Activated CD8-positive, alpha-beta memory T cell treated with anti-CD3 and anti-CD28 coated beads for 36 hours (primary cell): ENCODE measurements at regions not wholly inside any gene's neighbourhood (a gene's known extent, or its start where the extent isn't known, plus 50 kb on each side); places are given as distances from the start of the nearest gene placed in this dataset.

Experiments
- CTCF ChIA-PET: fragments of 350-600 bp; sonication (Branson Sonifier 250); formaldehyde crosslinking; loops from one replicate; lab custom pipeline; 2021; ENCODE audit warnings: antibody characterized with exemption; lab: Charles Lee
- POLR2A ChIA-PET: fragments of 350-600 bp; sonication (Branson Sonifier 250); formaldehyde crosslinking; loops from one replicate; lab custom pipeline; 2021; ENCODE audit warnings: antibody characterized with exemption; lab: Charles Lee

DNA sequence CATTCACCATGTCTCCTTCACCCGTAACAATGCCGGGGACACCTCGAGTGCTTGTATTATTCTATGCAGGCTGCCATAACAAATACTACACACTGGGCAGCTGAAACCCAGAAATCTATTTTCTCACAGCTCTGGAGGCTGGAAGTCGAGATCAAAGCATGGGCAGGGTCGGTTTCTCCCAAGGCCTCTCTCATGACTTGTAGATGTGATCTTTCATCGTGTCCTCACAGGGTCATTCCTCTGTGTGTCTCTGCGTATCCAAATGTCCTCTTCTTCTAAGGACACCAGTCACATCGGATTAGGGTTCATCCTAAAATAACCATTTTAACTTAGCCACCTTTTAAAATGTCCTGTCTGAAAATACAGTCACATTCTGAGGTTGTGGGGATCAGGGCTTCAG is 303.5 kb downstream of the KLF6 start:
- ChIA-PET CTCF (no interaction called here), POLR2A (no interaction called here)

DNA sequence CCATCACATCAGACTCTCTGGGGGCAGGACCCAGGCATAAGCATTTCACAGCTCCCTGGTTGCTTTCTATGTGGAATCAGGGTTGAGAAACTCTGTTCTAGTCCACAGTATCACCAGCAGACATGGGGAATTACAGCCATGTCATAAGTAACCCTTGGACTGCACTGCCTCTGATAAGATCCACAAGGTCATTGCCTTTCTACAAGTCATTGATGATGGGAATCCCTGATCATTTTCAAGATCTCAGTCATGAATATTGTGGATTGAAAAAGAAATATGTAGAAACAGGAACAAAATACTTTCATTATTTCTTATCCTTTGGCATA is 304.1 kb downstream of the KLF6 start:
- CTCF ChIA-PET, result no interaction called here
- POLR2A ChIA-PET, result no interaction called here

GRCh38 chr10:3480281-3480989 is 304.6 kb downstream of the KLF6 start:
- CTCF ChIA-PET, result no interaction called here
- POLR2A ChIA-PET, result interaction anchor here (0.6 kb wide), 1 partner anchor 371 kb away, joined by 4 read pairs; no protein-coding TSS in a partner anchor

DNA sequence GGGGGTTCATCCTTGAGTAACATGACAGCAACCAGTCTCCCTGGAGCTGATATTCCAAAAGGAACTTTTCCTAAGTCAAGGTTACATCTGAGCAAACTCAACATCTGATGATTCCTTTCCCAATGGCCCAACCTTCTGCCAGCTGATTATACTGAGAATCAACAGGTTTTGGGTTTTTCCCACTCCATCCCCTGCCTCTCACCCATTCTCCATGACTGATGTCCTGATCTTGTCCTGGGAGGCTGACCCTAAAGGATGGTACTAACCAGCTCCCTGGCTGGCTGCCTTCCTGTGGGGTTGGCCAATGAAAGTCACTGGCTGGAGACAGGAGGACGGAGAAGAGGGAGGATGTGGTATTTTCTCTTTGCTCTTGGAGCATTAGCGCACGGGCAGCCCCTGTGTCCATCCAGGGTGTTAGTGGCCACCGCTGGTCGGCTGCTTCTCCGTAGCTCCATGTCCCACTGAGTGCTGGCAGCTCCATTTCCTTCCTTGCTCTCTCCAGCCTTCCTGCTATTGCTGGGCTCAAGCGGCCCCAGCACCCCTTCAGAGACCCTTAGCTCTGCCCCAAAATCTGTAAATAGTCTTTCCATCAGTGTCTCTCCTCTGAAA is 306.2 kb upstream of the PITRM1 start:
- CTCF ChIA-PET, result no interaction called here
- POLR2A ChIA-PET, result no interaction called here

DNA sequence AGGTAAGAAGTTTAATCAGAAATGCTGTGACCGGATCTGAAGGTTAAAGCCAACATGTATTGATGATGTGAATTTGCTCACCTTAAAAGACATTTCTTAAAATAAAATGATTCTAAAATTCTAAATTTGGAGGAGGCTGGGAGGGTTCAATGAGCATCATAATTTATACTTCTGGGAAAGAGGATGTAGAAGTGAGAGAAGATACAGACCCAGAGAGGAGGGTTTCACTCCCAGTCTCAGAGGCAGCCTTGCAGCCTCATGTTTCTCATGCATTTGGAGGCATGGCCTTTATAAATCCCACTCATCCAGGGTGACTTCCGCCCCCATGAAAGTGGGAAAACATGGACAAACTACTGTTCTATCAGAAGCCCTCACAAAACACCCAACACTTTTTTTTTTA is 305.6 kb upstream of the PITRM1 start:
- ChIA-PET POLR2A (no interaction called here), CTCF (no interaction called here)

- POLR2A ChIA-PET, result no interaction called here
- CTCF ChIA-PET, result no interaction called here
Observed at GRCh38 chr10:3477683-3478082, 305.1 kb upstream of the PITRM1 start.

GRCh38 chr10:3476640-3477448 is 304.3 kb upstream of the PITRM1 start:
- ChIA-PET CTCF (no interaction called here), POLR2A (no interaction called here)

DNA sequence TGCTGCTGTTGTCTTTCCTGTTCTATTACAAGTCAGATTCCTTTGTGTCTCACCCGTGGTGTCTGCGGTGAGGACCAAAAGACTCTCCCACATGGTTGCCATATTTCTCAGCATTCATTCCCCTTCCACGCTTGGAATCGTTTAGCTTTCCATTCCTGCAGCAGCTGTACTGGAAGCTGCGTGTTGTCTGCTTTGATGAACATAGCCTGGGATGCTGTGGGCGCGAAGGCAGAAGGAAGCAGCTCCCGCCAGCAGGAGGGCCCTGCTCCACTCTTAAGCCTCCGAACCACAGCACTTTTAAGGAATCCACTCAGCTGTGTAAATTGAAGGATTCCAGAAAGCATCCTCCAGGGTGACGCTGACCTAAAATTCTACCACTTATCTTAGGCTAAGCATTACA is 303.6 kb upstream of the PITRM1 start:
- ChIA-PET CTCF (no interaction called here), POLR2A (no interaction called here)

DNA sequence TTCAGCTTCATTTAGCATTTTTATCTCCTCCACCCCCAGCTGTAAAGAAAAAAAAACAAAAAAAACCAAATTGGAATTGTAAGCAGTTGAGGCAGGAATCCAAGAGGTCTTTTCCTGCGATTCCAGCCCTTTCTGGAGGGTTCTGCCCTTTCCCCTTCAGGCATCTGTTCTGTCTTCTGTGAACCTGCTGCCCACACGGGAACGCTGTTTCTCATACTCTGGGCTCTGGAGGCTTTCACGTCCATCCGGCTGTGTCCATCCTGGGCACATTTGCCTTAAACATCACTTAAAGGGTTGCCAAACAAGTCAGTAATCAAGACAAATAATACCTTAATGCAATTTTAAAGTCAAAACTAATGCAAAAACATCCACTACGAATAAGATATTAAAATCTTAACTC is 302.8 kb upstream of the PITRM1 start:
- POLR2A ChIA-PET, result no interaction called here

GRCh38 chr10:3474266-3474665 is 301.7 kb upstream of the PITRM1 start:
- CTCF ChIA-PET, result interaction anchor here (0.5 kb wide), 1 partner anchor 178 kb away, joined by 4 read pairs; no protein-coding TSS in a partner anchor
- POLR2A ChIA-PET, result no interaction called here

More for the DNA sequence above, 302.8 kb upstream of the PITRM1 start:
- CTCF ChIA-PET, result no interaction called here

GRCh38 chr10:3473271-3473670 is 300.7 kb upstream of the PITRM1 start:
- POLR2A ChIA-PET, result no interaction called here

GRCh38 chr10:3472287-3473051 is 299.9 kb upstream of the PITRM1 start:
- ChIA-PET CTCF (no interaction called here), POLR2A (no interaction called here)

More at GRCh38 chr10:3473271-3473670, 300.7 kb upstream of the PITRM1 start:
- CTCF ChIA-PET, result interaction anchor here (0.6 kb wide), 1 partner anchor 131 kb away, joined by 3 read pairs; no protein-coding TSS in a partner anchor

GRCh38 chr10:3471927-3472286 is 299.3 kb upstream of the PITRM1 start:
- CTCF ChIA-PET, result no interaction called here

DNA sequence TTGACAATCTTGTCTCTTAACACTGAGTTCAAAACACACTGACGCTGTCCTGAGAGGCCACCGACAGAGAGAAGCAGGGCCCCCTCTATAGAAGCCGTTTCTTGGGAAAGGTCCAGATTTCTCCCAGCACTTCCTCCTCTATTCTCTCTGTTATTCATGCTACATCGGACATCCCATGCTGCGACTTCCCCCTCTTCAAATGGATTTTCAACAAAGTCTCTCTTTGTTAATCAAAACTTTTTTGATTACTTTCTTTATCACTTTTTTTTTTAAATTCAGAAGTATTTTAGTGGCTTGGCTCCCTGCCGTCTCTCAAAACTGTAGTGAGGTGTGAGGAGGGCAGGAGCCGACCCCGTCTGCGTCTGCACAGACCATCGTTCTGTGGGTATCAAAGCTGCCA is 298.9 kb upstream of the PITRM1 start:
- CTCF ChIA-PET, result no interaction called here
- POLR2A ChIA-PET, result no interaction called here

More at GRCh38 chr10:3471927-3472286, 299.3 kb upstream of the PITRM1 start:
- POLR2A ChIA-PET, result no interaction called here

DNA sequence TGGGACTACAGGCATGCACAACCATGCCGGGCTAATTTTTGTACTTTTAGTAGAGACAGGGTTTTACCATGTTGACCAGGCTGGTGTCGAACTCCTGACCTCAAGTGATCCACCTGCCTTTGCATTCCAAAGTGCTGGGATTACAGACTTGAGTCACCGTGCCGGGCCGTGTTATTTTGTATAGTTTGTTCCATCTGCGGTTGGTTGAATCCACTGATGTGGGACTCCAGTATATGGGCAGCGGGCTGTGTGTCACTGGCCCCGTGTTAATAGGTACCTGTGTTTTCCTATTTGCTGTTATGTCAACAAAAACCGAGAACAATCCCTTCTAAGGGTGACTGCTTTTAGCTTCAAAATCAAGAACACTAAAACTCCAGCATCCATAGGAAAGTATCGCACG is 297.6 kb upstream of the PITRM1 start:
- POLR2A ChIA-PET, result no interaction called here
- CTCF ChIA-PET, result no interaction called here

- POLR2A ChIA-PET, result interaction anchor here (0.6 kb wide), 1 partner anchor 249 kb away, joined by 3 read pairs; no protein-coding TSS in a partner anchor
- CTCF ChIA-PET, result no interaction called here
Observed at GRCh38 chr10:3469639-3470020, 297.0 kb upstream of the PITRM1 start.

DNA sequence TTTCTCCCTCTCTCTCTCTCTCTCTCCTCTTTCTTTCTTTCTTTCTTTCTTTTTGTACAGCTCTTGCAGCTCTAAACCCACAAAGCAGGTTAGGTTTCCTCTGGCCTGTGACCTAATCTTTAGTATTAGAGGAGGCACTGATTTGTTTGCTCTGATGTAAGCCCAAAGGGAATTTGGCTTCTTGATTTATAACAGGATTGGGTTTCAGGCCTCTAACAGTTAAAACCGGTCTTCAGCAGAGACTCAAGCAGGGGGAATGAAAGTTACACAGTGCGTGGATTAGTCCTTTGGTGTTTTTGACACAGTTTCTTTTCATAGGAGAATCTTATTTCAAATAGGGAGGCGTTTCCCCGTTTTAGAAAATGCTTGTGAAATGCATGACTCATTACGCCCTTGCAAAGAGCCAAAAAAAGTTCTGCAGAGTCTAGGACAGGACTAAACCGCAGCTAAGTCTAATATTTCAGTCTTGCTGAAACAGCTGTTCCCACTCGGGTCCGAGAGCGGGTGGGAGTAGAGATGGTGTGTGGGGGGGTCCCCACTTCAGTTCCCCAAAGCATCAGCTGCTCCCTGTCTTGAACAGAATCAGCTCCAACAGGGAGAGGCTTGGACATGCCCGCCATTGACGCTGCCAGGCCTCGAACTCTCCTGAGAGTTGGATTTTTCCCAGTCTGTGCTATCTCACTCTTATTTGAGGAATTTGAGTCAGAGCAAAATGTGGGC is 296.5 kb upstream of the PITRM1 start:
- ChIA-PET CTCF (no interaction called here), POLR2A (no interaction called here)

DNA sequence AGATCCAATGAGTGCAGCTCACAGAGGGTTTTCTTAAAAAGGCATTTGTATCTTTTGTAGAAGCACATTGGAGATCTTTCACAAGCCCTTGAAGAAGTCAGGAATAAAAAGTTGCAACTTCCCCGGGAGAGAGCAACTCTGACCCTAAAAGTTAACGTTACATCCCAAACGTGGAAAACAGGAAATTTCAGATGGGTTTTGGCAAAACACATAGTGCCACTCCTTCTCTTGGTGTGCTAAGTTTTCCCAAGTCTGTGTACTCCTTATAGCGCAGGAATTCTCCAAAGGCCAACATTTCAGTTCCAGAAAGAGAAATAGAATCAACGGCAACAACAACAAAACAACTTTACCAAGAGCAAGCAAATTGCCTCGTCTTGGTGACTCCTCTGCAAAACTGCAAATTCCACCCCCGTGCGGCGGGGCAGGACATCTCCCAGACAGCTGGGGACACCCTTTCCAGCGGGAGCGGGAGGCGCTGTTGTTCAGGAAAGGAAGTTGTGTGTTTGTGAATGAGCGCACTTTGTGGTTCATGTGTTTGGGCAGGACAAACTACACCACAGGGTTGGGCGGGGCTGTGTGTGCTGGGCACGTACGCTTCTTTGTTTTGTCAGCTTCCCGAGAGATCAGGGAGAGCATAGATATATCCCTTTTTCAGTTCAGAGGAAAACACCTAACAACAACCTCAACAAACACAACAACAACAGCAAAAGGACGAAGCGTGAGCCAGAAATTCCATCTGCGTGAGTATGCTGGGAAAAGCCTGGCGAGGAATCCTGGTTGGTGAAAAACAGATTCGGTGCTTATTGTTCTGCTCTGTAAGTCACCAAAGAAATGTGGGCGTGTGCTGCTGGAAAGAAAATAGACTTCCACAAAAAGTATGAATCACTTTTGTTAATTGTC is 294.7 kb upstream of the PITRM1 start:
- POLR2A ChIA-PET, result no interaction called here

More for the DNA sequence above, 294.7 kb upstream of the PITRM1 start:
- CTCF ChIA-PET, result no interaction called here
